Muscle of back (tissue), 3 donors: ENCODE measurements at regions not wholly inside any gene's neighbourhood (a gene's known extent, or its start where the extent isn't known, plus 50 kb on each side); places are given as distances from the start of the nearest gene placed in this dataset.

Source experiments
- DNase-seq, 3 donors: peaks; one replicate each; pipeline versions ENCODE4 v3.0.0 to v3.0.0-alpha.2; 2013

DNA sequence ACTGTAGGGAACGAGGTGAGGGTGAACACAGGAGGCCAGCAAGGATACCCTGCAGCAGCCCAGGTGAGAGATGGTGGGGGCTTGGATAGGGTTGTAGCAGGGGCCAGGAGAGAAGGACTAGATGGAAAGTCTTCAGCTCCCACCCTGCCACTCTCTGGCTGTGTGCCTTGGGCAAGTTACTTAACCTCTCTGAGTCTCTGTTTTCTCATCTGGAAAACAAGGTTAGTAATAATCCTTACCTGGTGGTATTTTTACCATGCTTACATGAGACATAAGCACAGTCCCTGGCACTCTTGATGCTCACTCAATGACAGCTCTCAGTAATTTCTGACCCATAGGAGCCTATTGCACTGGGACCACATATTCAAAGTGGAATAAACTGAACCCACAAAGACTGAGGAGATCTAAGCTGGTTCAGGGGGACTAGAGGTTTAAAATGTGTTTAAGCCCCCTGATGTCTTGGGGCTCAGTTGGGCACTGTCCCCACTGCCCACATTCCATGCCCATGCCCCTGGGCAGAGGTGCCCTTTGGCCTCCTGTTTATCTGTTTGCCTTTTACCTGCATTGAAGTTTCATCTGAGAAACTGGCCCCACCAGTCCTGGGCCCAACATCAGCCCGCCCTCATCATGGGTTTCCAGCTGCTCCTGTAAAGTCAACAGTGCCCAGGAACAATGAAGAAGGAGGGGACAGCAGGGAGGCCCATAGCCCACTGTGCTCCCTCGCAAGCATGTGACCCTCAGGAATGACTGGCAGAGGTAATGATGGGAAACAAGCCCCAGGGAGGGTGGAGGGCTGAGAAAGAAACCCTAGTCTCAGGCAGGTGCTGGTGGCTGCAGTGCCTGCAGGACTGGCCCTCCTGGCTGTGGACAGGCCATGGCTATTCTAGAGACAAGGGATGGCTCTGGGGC is 104.0 kb downstream of the VEGFA start:
- DNase-seq, result no peak

GRCh38 chr6:43871933-43872332 is 101.9 kb downstream of the VEGFA start:
- DNase-seq, result no peak

- no peak for DNase-seq
These were observed 101.3 kb downstream of the VEGFA start for GRCh38 chr6:43871284-43871683.

DNA sequence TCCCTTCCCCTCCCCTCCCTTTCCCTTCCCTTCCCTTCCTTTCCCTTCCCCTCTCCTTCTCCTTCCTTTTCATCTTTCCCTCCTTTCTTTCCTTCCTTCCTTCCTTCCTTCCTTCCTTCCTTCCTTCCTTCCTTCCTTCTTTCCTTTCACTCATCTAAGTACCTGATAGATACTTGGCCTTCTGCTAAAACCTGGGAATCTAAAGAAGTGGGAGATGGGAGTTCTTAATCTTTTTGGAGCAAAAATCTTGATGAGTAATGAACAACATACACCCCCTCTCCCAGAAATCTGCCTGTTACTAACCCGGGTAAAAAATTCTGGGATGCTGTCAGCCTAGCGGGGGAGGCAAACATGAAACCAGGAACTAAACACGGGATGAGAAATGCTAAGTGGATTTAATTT is 100.7 kb downstream of the VEGFA start:
- DNase-seq, result no peak

DNA sequence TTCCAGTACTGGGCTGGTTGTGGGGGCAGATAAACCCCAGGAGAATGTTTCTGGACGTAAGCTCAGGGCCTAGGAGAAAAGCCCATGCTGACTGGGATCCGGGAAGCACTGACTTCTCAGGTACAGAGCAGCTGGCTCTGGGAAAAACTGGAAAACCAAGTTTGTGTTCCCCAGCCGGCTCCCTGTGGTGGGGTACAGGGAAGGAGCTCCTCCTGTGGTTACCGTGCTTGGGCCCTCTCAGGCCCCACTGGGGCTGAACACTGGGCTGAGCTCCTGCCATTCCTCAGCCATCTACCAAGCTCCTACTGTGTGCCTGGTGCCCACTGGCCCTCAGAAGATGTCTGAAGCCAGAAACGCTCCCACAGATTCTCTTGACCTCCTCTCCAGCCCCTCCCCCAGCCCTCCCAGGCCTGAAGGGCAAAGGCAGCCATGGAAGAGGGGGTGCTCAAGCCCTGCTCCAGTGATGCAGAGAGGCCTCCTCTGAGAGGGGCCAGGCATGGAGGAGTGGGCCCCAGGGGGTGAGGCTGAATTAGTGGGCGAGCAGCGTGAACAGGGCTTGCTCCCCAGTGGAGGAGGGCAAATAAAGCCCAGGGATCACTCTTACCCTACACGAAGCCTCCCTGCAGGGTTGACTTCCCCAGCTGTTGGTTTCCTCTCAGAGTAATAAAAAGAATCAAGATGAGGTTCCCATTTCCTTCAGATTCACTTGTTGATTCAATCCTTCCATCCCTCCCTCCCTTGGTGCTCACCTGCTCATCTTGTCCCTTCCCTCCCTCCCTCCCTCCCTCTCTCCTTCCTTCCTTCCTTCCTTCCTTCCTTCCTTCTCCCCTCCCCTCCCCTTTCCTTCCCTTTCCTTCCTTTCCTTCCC is 100.0 kb downstream of the VEGFA start:
- DNase-seq, result no peak

- DNase-seq, result no peak
These were observed 99.2 kb downstream of the VEGFA start for GRCh38 chr6:43869079-43869710.

DNA sequence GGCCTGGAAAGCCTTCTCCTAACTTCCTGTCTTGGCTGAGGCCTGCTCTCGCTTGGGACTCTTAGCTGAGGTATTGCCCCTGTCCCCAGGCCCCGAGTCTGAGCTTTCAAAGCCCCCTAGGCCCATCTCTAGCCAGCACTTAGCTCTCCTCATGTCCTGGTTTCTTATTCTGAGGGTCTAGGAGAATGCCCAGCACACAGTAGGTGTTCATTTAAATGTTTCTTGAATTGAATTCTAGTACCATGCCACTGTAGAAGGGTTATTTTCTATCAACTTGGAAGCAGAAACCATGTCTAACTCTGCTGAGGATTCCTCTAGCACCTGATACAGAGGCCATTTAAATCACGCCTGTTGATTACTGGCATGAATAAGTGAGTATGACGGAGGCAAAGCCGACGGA is 98.5 kb downstream of the VEGFA start:
- DNase-seq, result no peak

DNA sequence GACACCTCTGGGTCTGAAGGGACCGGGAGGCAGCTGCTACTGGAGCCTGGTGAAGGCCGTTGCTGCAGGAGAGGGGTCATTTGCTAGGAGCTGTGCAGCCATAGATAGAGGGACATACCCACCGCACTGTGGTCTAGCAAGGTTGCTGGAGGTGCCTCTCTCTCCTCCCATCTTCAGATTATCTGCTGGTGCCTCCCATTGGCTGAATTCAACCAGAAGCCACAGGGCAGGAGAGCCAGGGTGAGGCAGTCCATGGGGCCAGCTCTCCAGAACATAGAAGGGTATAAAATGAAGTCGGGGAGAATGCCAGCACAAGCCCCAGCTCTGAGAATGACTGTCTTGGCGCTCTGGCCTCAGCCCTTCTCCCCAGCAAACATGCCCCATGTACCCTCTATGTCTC is 98.0 kb downstream of the VEGFA start:
- DNase-seq, result no peak

DNA sequence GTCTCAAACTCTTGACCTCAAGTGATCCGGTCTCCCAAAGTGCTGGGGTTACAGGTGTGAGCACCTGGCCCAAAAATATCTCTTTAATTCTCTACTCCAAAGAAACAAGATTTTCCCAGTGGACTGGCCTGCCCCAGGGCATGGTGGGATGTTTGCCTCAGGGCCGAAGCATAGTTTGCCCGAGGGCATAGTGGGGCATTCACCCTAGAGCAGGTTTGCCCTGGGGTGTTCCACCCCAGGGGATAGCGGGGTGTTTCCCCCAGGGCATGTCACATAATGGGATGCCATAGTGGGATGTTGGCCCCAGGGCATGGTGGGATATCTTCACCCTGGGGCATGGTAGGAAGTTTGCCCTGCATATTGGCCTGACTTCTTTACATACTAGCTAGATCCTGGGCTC is 97.2 kb downstream of the VEGFA start:
- DNase-seq, result no peak

- peak in 1 of 3 donors; percentile 81 for DNase-seq
These were observed 96.1 kb downstream of the VEGFA start for GRCh38 chr6:43865932-43866645.

GRCh38 chr6:43865086-43865485 is 95.1 kb downstream of the VEGFA start:
- DNase-seq, result no peak

DNA sequence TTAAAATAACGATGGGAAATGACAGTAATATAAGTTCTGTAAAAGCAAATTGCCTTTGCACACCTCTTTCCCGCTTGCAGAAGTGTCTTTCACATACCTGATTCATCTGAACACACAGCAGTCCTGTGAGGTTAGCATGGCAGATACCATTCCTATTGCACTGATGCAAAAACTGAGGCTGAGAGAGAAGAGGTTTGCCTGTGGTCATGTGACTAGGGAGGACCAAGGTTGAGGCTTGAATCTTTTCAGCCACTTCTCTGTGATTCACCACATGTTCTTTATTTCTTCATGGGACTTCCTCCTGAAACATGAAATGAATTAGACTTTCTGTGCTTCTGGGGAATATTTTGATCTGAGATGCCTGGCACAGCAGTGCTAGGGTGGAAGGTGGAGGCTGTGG is 92.9 kb downstream of the VEGFA start:
- DNase-seq, result no peak

DNA sequence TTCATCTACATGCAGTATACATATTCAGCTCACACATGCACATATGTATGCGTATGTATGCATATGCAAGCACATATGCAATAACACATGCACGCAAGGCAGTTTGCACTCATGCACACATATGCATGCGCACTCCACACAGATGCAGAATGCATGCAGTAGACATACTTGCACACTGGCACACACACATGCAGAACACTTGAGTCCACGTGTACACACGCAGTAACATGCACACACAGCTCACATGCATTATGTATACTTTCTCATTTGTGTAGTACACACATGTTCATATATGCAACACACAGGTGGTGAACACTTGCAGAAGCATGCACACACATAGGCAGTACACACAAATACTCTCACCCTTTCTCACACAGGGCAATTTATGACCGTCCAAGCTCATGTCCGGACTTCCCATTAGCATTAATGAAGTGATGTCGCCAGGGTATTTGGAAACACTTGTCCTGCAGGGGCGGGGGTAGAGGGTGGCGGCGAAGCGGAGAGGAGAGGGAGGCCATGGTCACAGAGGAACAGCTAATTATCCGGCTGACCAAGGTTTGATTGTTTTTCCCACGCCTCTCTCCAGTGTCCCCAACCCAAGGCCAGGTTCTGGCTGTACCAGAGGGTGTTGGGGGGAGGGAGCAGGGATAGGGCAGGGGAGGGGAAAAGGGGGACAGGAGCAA is 91.3 kb downstream of the VEGFA start:
- DNase-seq, result no peak

- no peak for DNase-seq
These were observed 90.3 kb downstream of the VEGFA start for GRCh38 chr6:43860285-43860684.

GRCh38 chr6:43859213-43859612 is 89.2 kb downstream of the VEGFA start:
- no peak for DNase-seq

GRCh38 chr6:43858161-43859153 is 88.4 kb downstream of the VEGFA start:
- no peak for DNase-seq

GRCh38 chr6:43856005-43856765 is 86.2 kb downstream of the VEGFA start:
- DNase-seq, result no peak

DNA sequence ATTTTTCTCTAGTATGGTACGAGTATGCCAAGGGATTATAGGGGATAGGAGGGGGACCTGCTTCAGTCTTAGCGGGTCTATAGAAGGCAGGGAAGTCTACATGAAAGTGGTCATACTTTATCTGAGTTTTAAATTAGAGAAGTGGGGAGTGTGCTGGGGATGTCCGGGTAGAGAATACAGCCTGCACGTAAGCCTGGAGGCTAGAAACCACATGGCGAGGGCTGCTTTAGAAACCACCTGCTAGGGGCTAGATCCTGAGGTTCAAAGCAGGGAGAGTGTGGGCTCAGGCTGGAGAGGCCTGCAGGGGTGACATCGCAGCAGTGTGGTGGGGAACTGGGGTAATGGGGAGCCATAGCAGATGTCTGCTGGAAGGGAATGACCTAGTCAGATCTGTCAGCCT is 85.2 kb downstream of the VEGFA start:
- no peak for DNase-seq

GRCh38 chr6:43853066-43853650 is 83.1 kb downstream of the VEGFA start:
- DNase-seq, result no peak
